Neural progenitor cell (in vitro differentiated cells): ENCODE measurements at regions not wholly inside any gene's neighbourhood (a gene's known extent, or its start where the extent isn't known, plus 50 kb on each side); places are given as distances from the start of the nearest gene placed in this dataset.

Experiments used
- EZH2 ChIP-seq: fragments of 200-600 bp; sonication (generic); IDR thresholded peaks from 2 replicates; pipeline ENCODE4 v1.6.1; 2017; ENCODE audit warnings: antibody characterized with exemption, mild to moderate bottlenecking, moderate library complexity
- EZH2phosphoT487 ChIP-seq: fragments of 200-600 bp; sonication (generic); IDR thresholded peaks from 2 replicates; pipeline ENCODE4 v1.6.1; 2017; ENCODE audit warnings: antibody characterized with exemption
- TF ChIP-seq, protein P1 (sequence below): fragments of 200-600 bp; sonication (generic); IDR thresholded peaks from 2 replicates; pipeline ENCODE4 v1.5.1; 2017; ENCODE audit warnings: antibody characterized with exemption, mild to moderate bottlenecking

DNA sequence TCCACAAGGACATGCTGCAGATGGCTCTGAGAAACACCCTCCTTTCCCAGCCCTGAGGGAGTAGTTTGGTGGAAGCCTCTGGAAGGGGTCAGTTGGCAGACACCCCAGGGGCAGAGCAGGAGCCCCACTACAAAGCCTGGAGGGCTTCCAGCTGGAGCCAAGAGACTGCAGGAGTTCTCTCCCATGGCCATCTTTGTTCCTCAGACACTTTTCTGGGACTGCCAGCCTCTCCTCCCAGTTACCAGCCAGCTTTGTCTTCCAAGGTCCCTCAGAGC is 91.0 kb upstream of the PJA1 start:
- TF ChIP-seq EZH2 (no peak), EZH2phosphoT487 (no peak)
- TF ChIP-seq, protein P1, sequence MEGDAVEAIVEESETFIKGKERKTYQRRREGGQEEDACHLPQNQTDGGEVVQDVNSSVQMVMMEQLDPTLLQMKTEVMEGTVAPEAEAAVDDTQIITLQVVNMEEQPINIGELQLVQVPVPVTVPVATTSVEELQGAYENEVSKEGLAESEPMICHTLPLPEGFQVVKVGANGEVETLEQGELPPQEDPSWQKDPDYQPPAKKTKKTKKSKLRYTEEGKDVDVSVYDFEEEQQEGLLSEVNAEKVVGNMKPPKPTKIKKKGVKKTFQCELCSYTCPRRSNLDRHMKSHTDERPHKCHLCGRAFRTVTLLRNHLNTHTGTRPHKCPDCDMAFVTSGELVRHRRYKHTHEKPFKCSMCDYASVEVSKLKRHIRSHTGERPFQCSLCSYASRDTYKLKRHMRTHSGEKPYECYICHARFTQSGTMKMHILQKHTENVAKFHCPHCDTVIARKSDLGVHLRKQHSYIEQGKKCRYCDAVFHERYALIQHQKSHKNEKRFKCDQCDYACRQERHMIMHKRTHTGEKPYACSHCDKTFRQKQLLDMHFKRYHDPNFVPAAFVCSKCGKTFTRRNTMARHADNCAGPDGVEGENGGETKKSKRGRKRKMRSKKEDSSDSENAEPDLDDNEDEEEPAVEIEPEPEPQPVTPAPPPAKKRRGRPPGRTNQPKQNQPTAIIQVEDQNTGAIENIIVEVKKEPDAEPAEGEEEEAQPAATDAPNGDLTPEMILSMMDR, result no peak
